ENCODE measurements at regions not wholly inside any gene's neighbourhood (a gene's known extent, or its start where the extent isn't known, plus 50 kb on each side); places are given as distances from the start of the nearest gene placed in this dataset.

DNA sequence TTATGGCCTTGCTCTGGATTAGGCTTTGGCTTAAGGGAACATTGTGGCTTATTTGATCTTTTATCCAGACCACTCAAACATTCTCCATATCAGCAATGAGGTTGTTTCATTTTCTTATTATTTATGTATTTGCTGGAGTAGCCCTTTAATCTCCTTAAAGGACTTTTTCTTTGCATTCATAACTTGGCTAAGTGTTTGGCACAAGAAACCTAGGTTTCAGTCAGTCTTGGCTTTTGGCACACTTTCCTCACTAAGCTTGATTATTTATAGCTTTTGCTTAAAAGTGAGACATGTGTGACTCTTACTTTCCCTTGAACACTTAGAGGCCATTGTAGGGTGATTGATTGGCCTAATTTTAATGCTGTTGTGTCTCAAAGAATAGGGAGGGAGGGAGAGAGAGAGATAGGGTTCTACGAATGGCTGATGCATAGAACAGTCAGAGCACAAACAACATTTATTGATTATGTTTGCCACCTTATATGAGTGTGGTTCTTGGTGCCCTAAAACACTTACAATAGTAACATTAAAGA, 2265.3 kb upstream of the C9orf72 start:
- ChIA-PET POLR2A (no interaction called here), CTCF (no interaction called here)
- ATAC-seq (no peak), DNase-seq (ENCODE audit: low read depth, low spot score) (no peak)
- H3K4me1 ChIP-seq (ENCODE audit: control insufficient read depth, insufficient read depth, low read length), result no peaks in the 10 kb centered on the region
- no peaks in the 10 kb centered on the region for H3K36me3 ChIP-seq (ENCODE audit: control insufficient read depth, insufficient read depth, low read length)
- H3K9me3 ChIP-seq (ENCODE audit: control insufficient read depth, insufficient read depth, low read depth, low read length), result no peaks in the 10 kb centered on the region
- in situ Hi-C loops (cut with HindIII; ENCODE audit: low pct_unique_long_range_greater_than_20kb, low sequenced_read_pairs), result no loop called here
- intact Hi-C loops (cut with micrococcal nuclease; ENCODE audit: unreplicated experiment), result no loop called here
- no peaks in the 10 kb centered on the region for H3K27me3 ChIP-seq (ENCODE audit: control insufficient read depth, insufficient read depth, low read length)
- BruUV-seq (replicated peaks), result no TSS peak
- TF ChIP-seq SIN3A (IDR thresholded peaks at IDR 0.05; ENCODE audit: borderline replicate concordance, insufficient read depth, low read depth, low read length) (no peak), POLR2AphosphoS5 (IDR thresholded peaks at IDR 0.05; ENCODE audit: low read depth, low read length) (no peak), TCF7L2 (IDR thresholded peaks at IDR 0.05; ENCODE audit: low read depth, low read length) (no peak)
- TF ChIP-seq, protein P1, sequence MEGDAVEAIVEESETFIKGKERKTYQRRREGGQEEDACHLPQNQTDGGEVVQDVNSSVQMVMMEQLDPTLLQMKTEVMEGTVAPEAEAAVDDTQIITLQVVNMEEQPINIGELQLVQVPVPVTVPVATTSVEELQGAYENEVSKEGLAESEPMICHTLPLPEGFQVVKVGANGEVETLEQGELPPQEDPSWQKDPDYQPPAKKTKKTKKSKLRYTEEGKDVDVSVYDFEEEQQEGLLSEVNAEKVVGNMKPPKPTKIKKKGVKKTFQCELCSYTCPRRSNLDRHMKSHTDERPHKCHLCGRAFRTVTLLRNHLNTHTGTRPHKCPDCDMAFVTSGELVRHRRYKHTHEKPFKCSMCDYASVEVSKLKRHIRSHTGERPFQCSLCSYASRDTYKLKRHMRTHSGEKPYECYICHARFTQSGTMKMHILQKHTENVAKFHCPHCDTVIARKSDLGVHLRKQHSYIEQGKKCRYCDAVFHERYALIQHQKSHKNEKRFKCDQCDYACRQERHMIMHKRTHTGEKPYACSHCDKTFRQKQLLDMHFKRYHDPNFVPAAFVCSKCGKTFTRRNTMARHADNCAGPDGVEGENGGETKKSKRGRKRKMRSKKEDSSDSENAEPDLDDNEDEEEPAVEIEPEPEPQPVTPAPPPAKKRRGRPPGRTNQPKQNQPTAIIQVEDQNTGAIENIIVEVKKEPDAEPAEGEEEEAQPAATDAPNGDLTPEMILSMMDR (IDR thresholded peaks at IDR 0.05), result no peak
- TF ChIP-seq, protein P2, sequence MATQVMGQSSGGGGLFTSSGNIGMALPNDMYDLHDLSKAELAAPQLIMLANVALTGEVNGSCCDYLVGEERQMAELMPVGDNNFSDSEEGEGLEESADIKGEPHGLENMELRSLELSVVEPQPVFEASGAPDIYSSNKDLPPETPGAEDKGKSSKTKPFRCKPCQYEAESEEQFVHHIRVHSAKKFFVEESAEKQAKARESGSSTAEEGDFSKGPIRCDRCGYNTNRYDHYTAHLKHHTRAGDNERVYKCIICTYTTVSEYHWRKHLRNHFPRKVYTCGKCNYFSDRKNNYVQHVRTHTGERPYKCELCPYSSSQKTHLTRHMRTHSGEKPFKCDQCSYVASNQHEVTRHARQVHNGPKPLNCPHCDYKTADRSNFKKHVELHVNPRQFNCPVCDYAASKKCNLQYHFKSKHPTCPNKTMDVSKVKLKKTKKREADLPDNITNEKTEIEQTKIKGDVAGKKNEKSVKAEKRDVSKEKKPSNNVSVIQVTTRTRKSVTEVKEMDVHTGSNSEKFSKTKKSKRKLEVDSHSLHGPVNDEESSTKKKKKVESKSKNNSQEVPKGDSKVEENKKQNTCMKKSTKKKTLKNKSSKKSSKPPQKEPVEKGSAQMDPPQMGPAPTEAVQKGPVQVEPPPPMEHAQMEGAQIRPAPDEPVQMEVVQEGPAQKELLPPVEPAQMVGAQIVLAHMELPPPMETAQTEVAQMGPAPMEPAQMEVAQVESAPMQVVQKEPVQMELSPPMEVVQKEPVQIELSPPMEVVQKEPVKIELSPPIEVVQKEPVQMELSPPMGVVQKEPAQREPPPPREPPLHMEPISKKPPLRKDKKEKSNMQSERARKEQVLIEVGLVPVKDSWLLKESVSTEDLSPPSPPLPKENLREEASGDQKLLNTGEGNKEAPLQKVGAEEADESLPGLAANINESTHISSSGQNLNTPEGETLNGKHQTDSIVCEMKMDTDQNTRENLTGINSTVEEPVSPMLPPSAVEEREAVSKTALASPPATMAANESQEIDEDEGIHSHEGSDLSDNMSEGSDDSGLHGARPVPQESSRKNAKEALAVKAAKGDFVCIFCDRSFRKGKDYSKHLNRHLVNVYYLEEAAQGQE (IDR thresholded peaks at IDR 0.05; ENCODE audit: insufficient read depth in 1 of 2, low read depth in 2 of 2, low read length in 1 of 2), result no peak
- no peak overlapping the region for H3K27ac ChIP-seq (ENCODE audit: low read length)
- no peak overlapping the region for H3K4me3 ChIP-seq (ENCODE audit: low read depth in 2 of 2, low read length in 2 of 2)

DNA sequence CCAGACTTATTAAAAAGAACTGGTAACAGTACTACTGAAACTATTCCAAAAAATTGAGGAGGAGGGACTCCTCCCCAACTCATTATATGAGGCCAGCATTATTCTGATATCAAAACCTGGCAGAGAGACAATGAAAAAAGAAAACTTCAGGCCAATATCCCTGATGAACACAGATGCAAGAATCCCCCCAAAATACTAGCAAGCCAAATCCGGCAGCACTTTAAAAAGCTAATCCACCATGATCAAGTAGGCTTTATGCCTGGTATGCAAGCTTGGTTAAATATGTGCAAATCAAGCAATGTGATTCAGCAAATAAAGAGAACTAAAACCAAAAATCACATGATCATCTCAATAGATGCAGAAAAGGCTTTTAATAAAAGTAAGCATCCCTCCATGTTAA, 2271.0 kb upstream of the C9orf72 start:
- Histone ChIP-seq H3K9me3 (ENCODE audit: control insufficient read depth, insufficient read depth, low read depth, low read length) (no peaks in the 10 kb centered on the region), H3K36me3 (ENCODE audit: control insufficient read depth, insufficient read depth, low read length) (no peaks in the 10 kb centered on the region), H3K4me1 (ENCODE audit: control insufficient read depth, insufficient read depth, low read length) (no peaks in the 10 kb centered on the region), H3K27ac (ENCODE audit: low read length) (no peak overlapping the region), H3K4me3 (ENCODE audit: low read depth in 2 of 2, low read length in 2 of 2) (no peak overlapping the region), H3K27me3 (ENCODE audit: control insufficient read depth, insufficient read depth, low read length) (no peaks in the 10 kb centered on the region)
- DNase-seq (ENCODE audit: low read depth, low spot score) (no peak), ATAC-seq (no peak)
- BruUV-seq (replicated peaks), result no TSS peak
- intact Hi-C loops (cut with micrococcal nuclease; ENCODE audit: unreplicated experiment), result no loop called here
- ChIA-PET POLR2A (no interaction called here), CTCF (no interaction called here)
- TF ChIP-seq, protein P1 (IDR thresholded peaks at IDR 0.05), result no peak
- TF ChIP-seq TCF7L2 (IDR thresholded peaks at IDR 0.05; ENCODE audit: low read depth, low read length) (no peak), SIN3A (IDR thresholded peaks at IDR 0.05; ENCODE audit: borderline replicate concordance, insufficient read depth, low read depth, low read length) (no peak), POLR2AphosphoS5 (IDR thresholded peaks at IDR 0.05; ENCODE audit: low read depth, low read length) (no peak)
- TF ChIP-seq, protein P2 (IDR thresholded peaks at IDR 0.05; ENCODE audit: insufficient read depth in 1 of 2, low read depth in 2 of 2, low read length in 1 of 2), result no peak
- in situ Hi-C loops (cut with HindIII; ENCODE audit: low pct_unique_long_range_greater_than_20kb, low sequenced_read_pairs), result no loop called here
